GM23338 (cell line): ENCODE measurements at regions not wholly inside any gene's neighbourhood (a gene's known extent, or its start where the extent isn't known, plus 50 kb on each side); places are given as distances from the start of the nearest gene placed in this dataset.

Source experiments
- ATAC-seq: fragments of 200-7000 bp; cut with Tn5 transposase; 3 replicates; pipeline ENCODE4 v1.9.1; 2020
- DNase-seq: peaks from one replicate; pipeline ENCODE4 v3.0.0-alpha.2; 2015; ENCODE audit warnings: low spot score
- H2AFZ ChIP-seq: fragments of 200-600 bp; sonication (generic); 2 replicates; pipeline ENCODE4 v1.8.0; 2016; ENCODE audit warnings: antibody characterized with exemption, mild to moderate bottlenecking, moderate library complexity
- H3F3A ChIP-seq: fragments of 200-600 bp; sonication (generic); replicated peaks from 2 replicates; pipeline ENCODE4 v1.8.0; 2017; ENCODE audit warnings: antibody characterized with exemption, mixed run types, low read depth
- H3K27ac ChIP-seq: fragments of 200-600 bp; sonication (generic); 2 replicates; pipeline ENCODE4 v1.6.1; 2016; ENCODE audit warnings: low read depth
- H3K27me3 ChIP-seq: fragments of 200-600 bp; sonication (generic); 2 replicates; pipeline ENCODE4 v1.8.0; 2016; ENCODE audit warnings: mild to moderate bottlenecking, mixed run types, moderate library complexity; ENCODE audit not compliant: insufficient read depth
- H3K36me3 ChIP-seq: fragments of 200-600 bp; sonication (generic); 2 replicates; pipeline ENCODE4 v1.8.0; 2016; ENCODE audit warnings: mild to moderate bottlenecking; ENCODE audit not compliant: insufficient read depth
- H3K4me1 ChIP-seq: fragments of 200-600 bp; sonication (generic); 2 replicates; pipeline ENCODE4 v1.8.0; 2016; ENCODE audit warnings: mild to moderate bottlenecking, moderate library complexity; ENCODE audit not compliant: insufficient read depth
- H3K4me2 ChIP-seq: fragments of 200-600 bp; sonication (generic); 2 replicates; pipeline ENCODE4 v1.7.1; 2017; ENCODE audit warnings: mixed run types
- H3K4me3 ChIP-seq: fragments of 200-600 bp; sonication (generic); 2 replicates; pipeline ENCODE4 v1.6.1; 2016; ENCODE audit warnings: mixed run types
- H3K79me2 ChIP-seq: fragments of 200-600 bp; sonication (generic); replicated peaks from 2 replicates; pipeline ENCODE4 v1.8.0; 2017; ENCODE audit warnings: mild to moderate bottlenecking; ENCODE audit not compliant: insufficient read depth
- H3K9me2 ChIP-seq: fragments of 200-600 bp; sonication (generic); 2 replicates; pipeline ENCODE4 v1.8.0; 2017; ENCODE audit not compliant: insufficient read depth
- H4K20me1 ChIP-seq: fragments of 200-600 bp; sonication (generic); replicated peaks from 2 replicates; pipeline ENCODE4 v1.8.0; 2017; ENCODE audit warnings: mild to moderate bottlenecking; ENCODE audit not compliant: insufficient read depth
- H3K27ac Mint-ChIP-seq: 2 replicates; pipeline ENCODE4 v1.8.0; 2020; ENCODE audit warnings: inconsistent platforms, mild to moderate bottlenecking, moderate library complexity, mixed read lengths
- H3K27me3 Mint-ChIP-seq: 3 replicates; pipeline ENCODE4 v1.8.0; 2022; ENCODE audit warnings: low read depth, mild to moderate bottlenecking, moderate library complexity, mixed read lengths, inconsistent platforms; ENCODE audit not compliant: insufficient read depth, poor library complexity
- H3K36me3 Mint-ChIP-seq: 3 replicates; pipeline ENCODE4 v1.8.0; 2021; ENCODE audit warnings: low read depth, mild to moderate bottlenecking, inconsistent platforms, moderate library complexity, mixed read lengths
- H3K4me1 Mint-ChIP-seq: 3 replicates; pipeline ENCODE4 v1.8.0; 2020; ENCODE audit warnings: mild to moderate bottlenecking, inconsistent platforms, mixed read lengths
- H3K4me3 Mint-ChIP-seq: 3 replicates; pipeline ENCODE4 v1.8.0; 2021; ENCODE audit warnings: moderate library complexity, mild to moderate bottlenecking, inconsistent platforms, mixed read lengths
- H3K9me3 Mint-ChIP-seq: 3 replicates; pipeline ENCODE4 v1.8.0; 2020; ENCODE audit warnings: moderate library complexity, mild to moderate bottlenecking, inconsistent platforms, mixed read lengths
- CREB1 ChIP-seq: fragments of 250-450 bp; sonication (Bioruptor Pico); IDR thresholded peaks from 2 replicates; pipeline ENCODE4 v1.5.0; 2020; ENCODE audit warnings: low read depth, mild to moderate bottlenecking, moderate library complexity
- EZH2 ChIP-seq: fragments of 200-600 bp; sonication (generic); IDR thresholded peaks from one replicate; pipeline ENCODE4 v1.8.0; 2017; ENCODE audit warnings: antibody characterized with exemption, mild to moderate bottlenecking, low read depth; ENCODE audit not compliant: unreplicated experiment
- EZH2phosphoT487 ChIP-seq: fragments of 200-600 bp; sonication (generic); IDR thresholded peaks from one replicate; pipeline ENCODE4 v1.8.1; 2018; ENCODE audit warnings: antibody characterized with exemption; ENCODE audit not compliant: unreplicated experiment
- NANOG ChIP-seq: IDR thresholded peaks from 2 replicates; pipeline ENCODE4 v1.6.1; 2016; ENCODE audit warnings: antibody characterized with exemption, borderline replicate concordance
- STAT1 ChIP-seq: IDR thresholded peaks from one replicate; pipeline ENCODE4 v1.6.1; 2016; ENCODE audit warnings: antibody characterized with exemption; ENCODE audit not compliant: unreplicated experiment
- TF ChIP-seq, protein P1 (sequence below): IDR thresholded peaks from one replicate; pipeline ENCODE4 v1.6.1; 2018; ENCODE audit warnings: antibody characterized with exemption; ENCODE audit not compliant: unreplicated experiment
- TF ChIP-seq, protein P2 (sequence below), 2 experiments: fragments of 200-600 bp in 1 of 2; sonication (generic) in 1 of 2; conservative IDR thresholded peaks; 2 replicates each; pipeline versions ENCODE4 v1.5.1 to v1.6.1; 2016 to 2017; ENCODE audit warnings: antibody characterized with exemption in 2 of 2, low read depth in 2 of 2, mild to moderate bottlenecking in 2 of 2, moderate library complexity in 1 of 2

DNA sequence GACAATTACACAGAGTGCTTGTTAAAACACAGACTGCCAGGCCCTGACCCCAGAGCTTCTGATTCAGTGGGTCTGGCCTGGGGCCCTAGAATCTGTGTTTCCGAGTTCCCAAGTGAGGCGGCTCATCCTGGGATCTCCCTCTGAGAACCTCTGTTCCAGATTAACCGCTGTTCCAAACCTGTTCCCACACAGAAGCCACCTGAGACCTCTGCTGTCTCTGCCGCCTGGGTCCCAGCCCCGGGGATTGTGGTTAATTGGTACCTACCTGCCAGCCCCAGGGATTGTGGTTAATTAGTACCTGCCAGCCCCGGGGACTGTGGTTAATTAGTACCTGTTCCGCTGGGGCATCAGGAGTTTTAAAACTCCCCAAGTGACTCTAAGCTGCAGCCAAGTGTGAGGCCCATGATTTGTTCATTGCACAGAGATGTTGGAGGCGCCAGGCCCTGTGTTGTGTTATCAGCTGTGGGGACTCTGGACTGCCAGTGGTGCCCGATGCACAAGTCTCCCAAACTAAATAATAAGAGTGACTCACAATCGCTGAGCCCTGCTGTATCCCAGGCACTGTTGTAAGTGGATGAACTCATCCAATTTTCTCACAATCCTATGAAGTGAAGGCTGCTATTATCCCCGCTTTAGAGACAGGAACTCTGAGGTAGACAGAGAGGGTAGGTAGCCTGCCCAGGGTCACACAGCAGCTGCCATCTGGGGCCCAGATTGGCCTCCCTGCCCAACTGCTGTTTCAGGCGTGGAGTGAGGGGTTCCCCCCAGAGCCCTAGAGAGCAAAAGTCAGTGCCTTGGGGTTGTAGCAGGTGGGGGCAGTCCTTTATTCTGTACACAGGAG is 219.7 kb downstream of the IRF8 start:
- H3K79me2 ChIP-seq = no peaks in the 10 kb centered on the region
- no peaks in the 10 kb centered on the region; the same call in 2 of the 3 replicates for H3K9me3 Mint-ChIP-seq
- no peaks in the 10 kb centered on the region for H3F3A ChIP-seq
- H3K36me3 ChIP-seq = no peaks in the 10 kb centered on the region
- H3K27ac Mint-ChIP-seq = no peak overlapping the region
- no peak overlapping the region for H3K27ac ChIP-seq
- ATAC-seq = no peak
- H3K9me2 ChIP-seq = no peaks in the 10 kb centered on the region
- peaks cover 13% of the 10 kb centered on the region for H3K27me3 Mint-ChIP-seq
- H3K4me1 Mint-ChIP-seq = peaks cover 12% of the 10 kb centered on the region
- H3K36me3 Mint-ChIP-seq = no peaks in the 10 kb centered on the region
- peaks cover 5% of the 10 kb centered on the region; the same call in 1 of the 2 replicates for H3K4me1 ChIP-seq
- TF ChIP-seq EZH2phosphoT487 (no peak), STAT1 (no peak), NANOG (no peak), EZH2 (no peak), CREB1 (no peak)
- TF ChIP-seq, protein P1, sequence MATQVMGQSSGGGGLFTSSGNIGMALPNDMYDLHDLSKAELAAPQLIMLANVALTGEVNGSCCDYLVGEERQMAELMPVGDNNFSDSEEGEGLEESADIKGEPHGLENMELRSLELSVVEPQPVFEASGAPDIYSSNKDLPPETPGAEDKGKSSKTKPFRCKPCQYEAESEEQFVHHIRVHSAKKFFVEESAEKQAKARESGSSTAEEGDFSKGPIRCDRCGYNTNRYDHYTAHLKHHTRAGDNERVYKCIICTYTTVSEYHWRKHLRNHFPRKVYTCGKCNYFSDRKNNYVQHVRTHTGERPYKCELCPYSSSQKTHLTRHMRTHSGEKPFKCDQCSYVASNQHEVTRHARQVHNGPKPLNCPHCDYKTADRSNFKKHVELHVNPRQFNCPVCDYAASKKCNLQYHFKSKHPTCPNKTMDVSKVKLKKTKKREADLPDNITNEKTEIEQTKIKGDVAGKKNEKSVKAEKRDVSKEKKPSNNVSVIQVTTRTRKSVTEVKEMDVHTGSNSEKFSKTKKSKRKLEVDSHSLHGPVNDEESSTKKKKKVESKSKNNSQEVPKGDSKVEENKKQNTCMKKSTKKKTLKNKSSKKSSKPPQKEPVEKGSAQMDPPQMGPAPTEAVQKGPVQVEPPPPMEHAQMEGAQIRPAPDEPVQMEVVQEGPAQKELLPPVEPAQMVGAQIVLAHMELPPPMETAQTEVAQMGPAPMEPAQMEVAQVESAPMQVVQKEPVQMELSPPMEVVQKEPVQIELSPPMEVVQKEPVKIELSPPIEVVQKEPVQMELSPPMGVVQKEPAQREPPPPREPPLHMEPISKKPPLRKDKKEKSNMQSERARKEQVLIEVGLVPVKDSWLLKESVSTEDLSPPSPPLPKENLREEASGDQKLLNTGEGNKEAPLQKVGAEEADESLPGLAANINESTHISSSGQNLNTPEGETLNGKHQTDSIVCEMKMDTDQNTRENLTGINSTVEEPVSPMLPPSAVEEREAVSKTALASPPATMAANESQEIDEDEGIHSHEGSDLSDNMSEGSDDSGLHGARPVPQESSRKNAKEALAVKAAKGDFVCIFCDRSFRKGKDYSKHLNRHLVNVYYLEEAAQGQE = no peak
- TF ChIP-seq, protein P2, sequence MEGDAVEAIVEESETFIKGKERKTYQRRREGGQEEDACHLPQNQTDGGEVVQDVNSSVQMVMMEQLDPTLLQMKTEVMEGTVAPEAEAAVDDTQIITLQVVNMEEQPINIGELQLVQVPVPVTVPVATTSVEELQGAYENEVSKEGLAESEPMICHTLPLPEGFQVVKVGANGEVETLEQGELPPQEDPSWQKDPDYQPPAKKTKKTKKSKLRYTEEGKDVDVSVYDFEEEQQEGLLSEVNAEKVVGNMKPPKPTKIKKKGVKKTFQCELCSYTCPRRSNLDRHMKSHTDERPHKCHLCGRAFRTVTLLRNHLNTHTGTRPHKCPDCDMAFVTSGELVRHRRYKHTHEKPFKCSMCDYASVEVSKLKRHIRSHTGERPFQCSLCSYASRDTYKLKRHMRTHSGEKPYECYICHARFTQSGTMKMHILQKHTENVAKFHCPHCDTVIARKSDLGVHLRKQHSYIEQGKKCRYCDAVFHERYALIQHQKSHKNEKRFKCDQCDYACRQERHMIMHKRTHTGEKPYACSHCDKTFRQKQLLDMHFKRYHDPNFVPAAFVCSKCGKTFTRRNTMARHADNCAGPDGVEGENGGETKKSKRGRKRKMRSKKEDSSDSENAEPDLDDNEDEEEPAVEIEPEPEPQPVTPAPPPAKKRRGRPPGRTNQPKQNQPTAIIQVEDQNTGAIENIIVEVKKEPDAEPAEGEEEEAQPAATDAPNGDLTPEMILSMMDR (conservative IDR thresholded peaks at IDR 0.05; ENCODE audit: low read depth in 2 of 2) = no peak
- H3K27me3 ChIP-seq = no peaks in the 10 kb centered on the region
- no peak overlapping the region for H3K4me3 ChIP-seq
- no peaks in the 10 kb centered on the region for H4K20me1 ChIP-seq
- DNase-seq = no peak
- H3K4me3 Mint-ChIP-seq = no peak overlapping the region
- no peak overlapping the region for H3K4me2 ChIP-seq
- no peak overlapping the region for H2AFZ ChIP-seq
